ENCODE measurements at regions not wholly inside any gene's neighbourhood (a gene's known extent, or its start where the extent isn't known, plus 50 kb on each side); places are given as distances from the start of the nearest gene placed in this dataset.

GRCh38 chr6:85390105-85390728 lies 59.7 kb upstream of the NT5E start:
- Mint-ChIP-seq H3K4me1 (no peaks in the 10 kb centered on the region), H3K27me3 (ENCODE audit: insufficient read depth) (no peaks in the 10 kb centered on the region), H3K27ac (no peak overlapping the region), H3K9me3 (no peaks in the 10 kb centered on the region), H3K4me3 (no peak overlapping the region), H3K36me3 (ENCODE audit: low read depth) (no peaks in the 10 kb centered on the region)
- WGBS, 2 experiments (ENCODE audit: insufficient coverage in 1 of 2, insufficient read length in 1 of 2): 92% methylated on average over 1 of the region's 2 CpGs; no CpG with 5 or more reads in 1 of the 2 experiments
- no peak for DNase-seq
- H3K9me3 ChIP-seq (ENCODE audit: control insufficient read depth, low read length): no peaks in the 10 kb centered on the region
- H3K4me1 ChIP-seq (ENCODE audit: control insufficient read depth, insufficient read depth, low read length): no peaks in the 10 kb centered on the region
- no peaks in the 10 kb centered on the region for H3K36me3 ChIP-seq (ENCODE audit: control insufficient read depth, insufficient read depth, low read length)
- H3K4me3 ChIP-seq (ENCODE audit: low read length): no peak overlapping the region
- H3K9ac ChIP-seq (ENCODE audit: extremely low read depth, low read length, poor library complexity, severe bottlenecking): no peak overlapping the region
- no peaks in the 10 kb centered on the region for H3K27me3 ChIP-seq (ENCODE audit: control insufficient read depth, insufficient read depth, low read length, poor library complexity, severe bottlenecking)
- no peak overlapping the region for H3K27ac ChIP-seq (ENCODE audit: low read depth, low read length)
- TF ChIP-seq, protein P1, sequence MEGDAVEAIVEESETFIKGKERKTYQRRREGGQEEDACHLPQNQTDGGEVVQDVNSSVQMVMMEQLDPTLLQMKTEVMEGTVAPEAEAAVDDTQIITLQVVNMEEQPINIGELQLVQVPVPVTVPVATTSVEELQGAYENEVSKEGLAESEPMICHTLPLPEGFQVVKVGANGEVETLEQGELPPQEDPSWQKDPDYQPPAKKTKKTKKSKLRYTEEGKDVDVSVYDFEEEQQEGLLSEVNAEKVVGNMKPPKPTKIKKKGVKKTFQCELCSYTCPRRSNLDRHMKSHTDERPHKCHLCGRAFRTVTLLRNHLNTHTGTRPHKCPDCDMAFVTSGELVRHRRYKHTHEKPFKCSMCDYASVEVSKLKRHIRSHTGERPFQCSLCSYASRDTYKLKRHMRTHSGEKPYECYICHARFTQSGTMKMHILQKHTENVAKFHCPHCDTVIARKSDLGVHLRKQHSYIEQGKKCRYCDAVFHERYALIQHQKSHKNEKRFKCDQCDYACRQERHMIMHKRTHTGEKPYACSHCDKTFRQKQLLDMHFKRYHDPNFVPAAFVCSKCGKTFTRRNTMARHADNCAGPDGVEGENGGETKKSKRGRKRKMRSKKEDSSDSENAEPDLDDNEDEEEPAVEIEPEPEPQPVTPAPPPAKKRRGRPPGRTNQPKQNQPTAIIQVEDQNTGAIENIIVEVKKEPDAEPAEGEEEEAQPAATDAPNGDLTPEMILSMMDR (conservative IDR thresholded peaks at IDR 0.05): no peak

GRCh38 chr6:85389151-85389797 lies 60.6 kb upstream of the NT5E start:
- Histone ChIP-seq H3K9me3 (ENCODE audit: control insufficient read depth, low read length) (no peaks in the 10 kb centered on the region), H3K9ac (ENCODE audit: extremely low read depth, low read length, poor library complexity, severe bottlenecking) (no peak overlapping the region), H3K4me3 (ENCODE audit: low read length) (no peak overlapping the region), H3K36me3 (ENCODE audit: control insufficient read depth, insufficient read depth, low read length) (no peaks in the 10 kb centered on the region), H3K27me3 (ENCODE audit: control insufficient read depth, insufficient read depth, low read length, poor library complexity, severe bottlenecking) (no peaks in the 10 kb centered on the region), H3K4me1 (ENCODE audit: control insufficient read depth, insufficient read depth, low read length) (no peaks in the 10 kb centered on the region), H3K27ac (ENCODE audit: low read depth, low read length) (no peak overlapping the region)
- Mint-ChIP-seq H3K4me3 (no peak overlapping the region), H3K4me1 (no peaks in the 10 kb centered on the region), H3K27me3 (ENCODE audit: insufficient read depth) (no peaks in the 10 kb centered on the region), H3K9me3 (no peaks in the 10 kb centered on the region), H3K27ac (no peak overlapping the region), H3K36me3 (ENCODE audit: low read depth) (no peaks in the 10 kb centered on the region)
- no peak for DNase-seq
- 93 to 97% methylated on average over 10 of the region's 12 CpGs for WGBS, 2 experiments (ENCODE audit: insufficient coverage in 1 of 2, insufficient read length in 1 of 2)
- TF ChIP-seq, protein P1 (conservative IDR thresholded peaks at IDR 0.05): no peak

DNA sequence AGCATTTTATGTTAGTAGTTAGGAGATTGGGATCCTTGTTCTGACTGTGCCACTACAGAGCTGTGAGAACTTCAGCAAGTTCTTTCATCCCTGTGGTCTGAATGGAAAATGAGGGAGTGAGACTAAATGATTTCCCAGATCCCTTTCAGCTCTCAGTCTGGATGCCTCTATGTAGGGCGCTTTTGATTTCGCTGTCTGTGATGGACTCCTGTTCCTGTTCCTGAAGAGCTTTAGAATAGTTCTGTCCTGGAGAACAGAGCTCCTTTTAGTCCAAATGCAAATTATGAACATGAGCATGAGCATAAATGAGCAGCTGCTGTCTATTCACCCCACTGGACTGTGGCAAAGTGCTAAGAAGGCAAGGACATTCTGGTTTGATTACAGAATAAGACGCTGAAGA lies 61.4 kb upstream of the NT5E start:
- Mint-ChIP-seq H3K36me3 (ENCODE audit: low read depth) (no peaks in the 10 kb centered on the region), H3K4me1 (no peaks in the 10 kb centered on the region), H3K27ac (no peak overlapping the region), H3K4me3 (no peak overlapping the region), H3K9me3 (no peaks in the 10 kb centered on the region), H3K27me3 (ENCODE audit: insufficient read depth) (no peaks in the 10 kb centered on the region)
- Histone ChIP-seq H3K4me1 (ENCODE audit: control insufficient read depth, insufficient read depth, low read length) (no peaks in the 10 kb centered on the region), H3K27me3 (ENCODE audit: control insufficient read depth, insufficient read depth, low read length, poor library complexity, severe bottlenecking) (no peaks in the 10 kb centered on the region), H3K27ac (ENCODE audit: low read depth, low read length) (no peak overlapping the region), H3K4me3 (ENCODE audit: low read length) (no peak overlapping the region), H3K36me3 (ENCODE audit: control insufficient read depth, insufficient read depth, low read length) (no peaks in the 10 kb centered on the region), H3K9me3 (ENCODE audit: control insufficient read depth, low read length) (no peaks in the 10 kb centered on the region), H3K9ac (ENCODE audit: extremely low read depth, low read length, poor library complexity, severe bottlenecking) (no peak overlapping the region)
- DNase-seq: no peak
- TF ChIP-seq, protein P1 (conservative IDR thresholded peaks at IDR 0.05): no peak
- 95 to 100% methylated on average over 3 of the region's 3 CpGs for WGBS, 2 experiments (ENCODE audit: insufficient coverage in 1 of 2, insufficient read length in 1 of 2)
